CD4-positive, alpha-beta T cell treated with Interleukin-6 at 100 ng/mL for 8 hours (primary cell): ENCODE measurements at regions not wholly inside any gene's neighbourhood (a gene's known extent, or its start where the extent isn't known, plus 50 kb on each side); places are given as distances from the start of the nearest gene placed in this dataset.

Experiments
- DNase-seq: peaks from one replicate; pipeline ENCODE4 v3.0.0-alpha.2; 2020; ENCODE audit warnings: mixed read lengths, low spot score

- no peak for DNase-seq
These were observed 55.8 kb upstream of the GSE1 start for GRCh38 chr16:85557083-85557970.

DNA sequence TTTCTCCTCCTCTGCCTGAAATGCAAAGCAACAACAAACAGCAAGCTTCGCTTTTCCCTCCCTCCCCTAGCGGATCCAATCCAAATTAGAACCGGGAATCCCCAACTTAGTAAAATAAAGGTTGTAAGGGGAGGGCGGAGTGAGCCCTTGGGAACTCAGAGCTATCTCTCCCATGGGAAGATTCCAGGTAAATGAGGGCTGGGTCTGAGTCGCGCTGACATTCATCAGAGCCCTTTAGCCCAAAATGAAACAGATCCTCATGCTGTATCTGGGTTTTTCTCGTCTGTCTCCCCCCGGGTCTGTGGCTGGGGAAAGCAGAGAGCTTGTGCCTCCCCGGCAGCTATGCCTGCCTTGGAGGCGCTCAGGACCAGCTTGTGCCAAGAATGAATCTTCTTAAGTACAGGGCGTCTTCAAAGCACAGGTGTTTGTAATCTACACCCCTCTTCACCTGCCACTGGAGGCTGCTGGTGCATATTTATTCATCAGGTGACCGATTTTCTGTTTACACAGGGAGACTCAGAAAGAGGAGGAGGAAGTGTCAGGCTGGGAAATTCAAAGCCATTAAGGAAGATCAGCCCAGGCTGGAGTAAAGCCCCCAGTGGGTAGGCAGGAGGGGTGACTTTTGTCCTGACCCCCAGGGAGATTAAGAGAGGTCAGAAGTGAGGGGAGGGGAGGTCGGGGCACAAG is 55.0 kb upstream of the GSE1 start:
- no peak for DNase-seq

- no peak for DNase-seq
These were observed 52.2 kb upstream of the GSE1 start for GRCh38 chr16:85560932-85561247.

GRCh38 chr16:85561248-85562092 is 51.7 kb upstream of the GSE1 start:
- no peak for DNase-seq

DNA sequence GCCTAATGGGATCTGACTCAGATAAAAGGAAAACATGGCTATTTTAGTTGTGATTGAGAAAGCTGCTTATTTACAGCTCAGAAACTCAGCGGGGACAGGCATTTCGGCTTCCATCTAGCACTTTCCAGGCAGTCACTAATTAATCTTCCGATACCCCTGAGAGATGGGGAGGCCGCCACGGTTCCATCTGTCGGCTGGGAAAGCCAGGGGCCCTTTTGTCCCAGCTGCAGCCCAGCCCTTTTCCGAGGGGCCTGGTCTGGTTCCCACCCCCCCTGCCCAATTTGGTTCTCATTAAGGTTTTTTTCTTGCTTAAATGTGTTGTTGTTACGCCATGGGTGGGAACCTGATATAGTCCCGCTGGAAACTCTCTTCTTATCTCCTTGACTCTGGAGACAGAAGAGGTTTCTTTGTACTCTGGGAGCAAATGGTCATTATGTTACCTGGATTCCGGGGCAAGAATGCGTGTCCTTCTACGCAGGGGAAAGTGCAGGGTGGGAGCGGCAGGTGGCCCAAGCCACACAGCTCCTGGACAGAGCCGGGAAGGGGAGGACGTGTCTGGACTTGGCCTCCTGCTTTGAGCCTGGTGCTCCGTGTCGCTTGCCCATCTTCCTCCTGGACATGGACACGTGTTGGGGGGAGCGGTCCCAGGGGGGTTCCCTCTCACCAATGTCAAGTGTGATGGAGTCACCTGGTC is 50.9 kb upstream of the GSE1 start:
- DNase-seq = no peak

GRCh38 chr16:85563034-85563433 is 50.1 kb upstream of the GSE1 start:
- DNase-seq = no peak
